ENCODE measurements at regions not wholly inside any gene's neighbourhood (a gene's known extent, or its start where the extent isn't known, plus 50 kb on each side); places are given as distances from the start of the nearest gene placed in this dataset.
"Not testable (repeated sequence)": the region's sequence is repeated elsewhere in the genome, so short reads cannot be mapped to it uniquely, and the experiment has no call there.

- no peak for DNase-seq
Observed at GRCh38 chr2:239728751-239729150, 296.4 kb downstream of the NDUFA10 start.

- DNase-seq: peak in 1 of 3 donors; percentile 71
Observed at GRCh38 chr2:239727776-239728600, 297.2 kb downstream of the NDUFA10 start.

- no peak for DNase-seq
Observed at GRCh38 chr2:239727182-239727775, 297.9 kb downstream of the NDUFA10 start.

- DNase-seq: no peak
Observed at GRCh38 chr2:239726631-239727181, 298.4 kb downstream of the NDUFA10 start.

- DNase-seq: no peak
Observed at GRCh38 chr2:239726091-239726591, 299.0 kb downstream of the NDUFA10 start.

- no peak for DNase-seq
Observed at GRCh38 chr2:239725551-239725890, 299.6 kb downstream of the NDUFA10 start.

- DNase-seq: no peak
Observed at GRCh38 chr2:239724851-239725550, 300.1 kb downstream of the NDUFA10 start.

- DNase-seq: peak; percentile 29 to 83 (median 59)
Observed at GRCh38 chr2:239724194-239724849, 300.8 kb downstream of the NDUFA10 start.

- no peak for DNase-seq
Observed at GRCh38 chr2:239723486-239724193, 301.5 kb downstream of the NDUFA10 start.

- no peak for DNase-seq
Observed at GRCh38 chr2:239722760-239723470, 302.2 kb downstream of the NDUFA10 start.

- DNase-seq: no peak
Observed at GRCh38 chr2:239721991-239722759, 303.0 kb downstream of the NDUFA10 start.

GRCh38 chr2:239721531-239721930 is 303.6 kb downstream of the NDUFA10 start:
- DNase-seq: no peak

- DNase-seq: peak in 1 of 3 donors; percentile 34
Observed at GRCh38 chr2:239720361-239721360, 304.5 kb downstream of the NDUFA10 start.

GRCh38 chr2:239719791-239720360 is 305.3 kb downstream of the NDUFA10 start:
- no peak for DNase-seq

GRCh38 chr2:239718991-239719390 is 306.2 kb downstream of the NDUFA10 start:
- DNase-seq: not testable (repeated sequence)

- DNase-seq: no peak
Observed at GRCh38 chr2:239717706-239718105, 307.4 kb downstream of the NDUFA10 start.

GRCh38 chr2:239717319-239717675 is 307.8 kb downstream of the NDUFA10 start:
- DNase-seq: no peak

All from muscle of back (tissue), 3 donors.